HCT116 (cell line): ENCODE measurements at regions not wholly inside any gene's neighbourhood (a gene's known extent, or its start where the extent isn't known, plus 50 kb on each side); places are given as distances from the start of the nearest gene placed in this dataset.

Source experiments
- ATAC-seq: fragments of 200-7000 bp; cut with Tn5 transposase; 2 replicates; pipeline ENCODE4 v1.9.1; 2020; ENCODE audit warnings: mild to moderate bottlenecking, moderate library complexity
- BruUV-seq: library from RNA; stranded (reverse); fragments of 400-500 nt; replicated peaks from 2 replicates; lab custom pipeline; 2021; lab: Mats Ljungman, UMichigan
- CTCF ChIA-PET: fragments of 300-600 bp; sonication (Branson Sonifier 250); formaldehyde crosslinking; loops from one replicate; lab custom pipeline; 2021; ENCODE audit warnings: antibody characterized with exemption; lab: Charles Lee
- POLR2A ChIA-PET: fragments of 300-600, 350-600 bp; sonication (Branson Sonifier 250); formaldehyde crosslinking; loops from one replicate; lab custom pipeline; 2021; ENCODE audit warnings: antibody characterized with exemption; lab: Charles Lee
- RAD21 ChIA-PET, 2 experiments: fragments of 300-600 bp; sonication (Branson Sonifier 250); formaldehyde crosslinking; loops; one replicate each; lab custom pipeline; 2023; ENCODE audit warnings: low total read pairs in 2 of 2; ENCODE audit not compliant: uncharacterized antibody in 2 of 2, unreplicated experiment in 2 of 2, low non-redundant PET in 1 of 2; lab: Charles Lee
- DNase-seq: peaks from one replicate; pipeline ENCODE4 v3.0.0-alpha.2; 2010; ENCODE audit warnings: low read depth, low spot score
- H2AFZ ChIP-seq: fragments of 200-600 bp; shearing (Covaris generic), sonication (generic); 2 replicates; pipeline ENCODE4 v1.6.1; 2017; ENCODE audit warnings: low read depth, mixed run types, mixed read lengths, antibody characterized with exemption, low read length; ENCODE audit not compliant: poor library complexity, severe bottlenecking
- H3K27ac ChIP-seq: 2 replicates; pipeline ENCODE4 v1.5.1; 2012; ENCODE audit warnings: low read depth, low read length
- H3K27me3 ChIP-seq: fragments of 200-600 bp; sonication (generic); 2 replicates; pipeline ENCODE4 v1.6.1; 2016; ENCODE audit warnings: mixed run types, low read length, mixed read lengths; ENCODE audit not compliant: insufficient read depth
- H3K36me3 ChIP-seq, 2 experiments: fragments of 200-500 bp in 1 of 2; fragments of 200-600 bp in 1 of 2; sonication (Bioruptor generic) in 1 of 2; sonication (generic) in 1 of 2; 2 replicates each; pipeline versions ENCODE4 v1.5.1 to v1.6.1; 2014 to 2016; ENCODE audit warnings: low read length in 2 of 2, inconsistent platforms in 1 of 2, mixed read lengths in 1 of 2, mixed run types in 1 of 2; ENCODE audit not compliant: insufficient read depth in 2 of 2, control insufficient read depth in 1 of 2
- H3K4me1 ChIP-seq, 2 experiments: fragments of 200-600 bp in 1 of 2; sonication (generic) in 1 of 2; 2 replicates each; pipeline versions ENCODE4 v1.5.1 to v1.6.1; 2012 to 2017; ENCODE audit warnings: low read length in 2 of 2, inconsistent platforms in 1 of 2, mild to moderate bottlenecking in 1 of 2, mixed read lengths in 1 of 2, mixed run types in 1 of 2, moderate library complexity in 1 of 2; ENCODE audit not compliant: insufficient read depth in 2 of 2, control insufficient read depth in 1 of 2
- H3K4me2 ChIP-seq: fragments of 200-600 bp; sonication (generic); 2 replicates; pipeline ENCODE4 v1.6.1; 2017; ENCODE audit warnings: mixed run types, low read length, mixed read lengths
- H3K4me3 ChIP-seq, 2 experiments: fragments of 200-600 bp in 1 of 2; sonication (generic) in 1 of 2; replicated peaks in 1 of 2; 2 replicates each; pipeline ENCODE4 v1.5.1; 2011 to 2016; ENCODE audit warnings: low read length in 2 of 2, control low read depth in 1 of 2, low read depth in 1 of 2, mild to moderate bottlenecking in 1 of 2, mixed read lengths in 1 of 2, mixed run types in 1 of 2
- H3K79me2 ChIP-seq: fragments of 200-600 bp; sonication (generic); 2 replicates; pipeline ENCODE4 v1.6.1; 2017; ENCODE audit warnings: mild to moderate bottlenecking, mixed run types, low read length, moderate library complexity, mixed read lengths; ENCODE audit not compliant: insufficient read depth
- H3K9ac ChIP-seq: fragments of 200-600 bp; sonication (generic); 2 replicates; pipeline ENCODE4 v1.6.1; 2016; ENCODE audit warnings: low read length, mixed read lengths
- H3K9me2 ChIP-seq: fragments of 200-600 bp; sonication (generic), shearing (Covaris generic); 2 replicates; pipeline ENCODE4 v1.6.1; 2017; ENCODE audit warnings: mixed run types, mild to moderate bottlenecking, moderate library complexity; ENCODE audit not compliant: insufficient read depth
- H3K9me3 ChIP-seq, 2 experiments: fragments of 200-500 bp in 1 of 2; fragments of 200-600 bp in 1 of 2; sonication (Bioruptor generic) in 1 of 2; sonication (generic) in 1 of 2; 2 replicates each; pipeline ENCODE4 v1.6.1; 2014 to 2017; ENCODE audit warnings: low read length in 2 of 2, mixed read lengths in 2 of 2, inconsistent platforms in 1 of 2, low read depth in 1 of 2, mild to moderate bottlenecking in 1 of 2, mixed run types in 1 of 2, moderate library complexity in 1 of 2; ENCODE audit not compliant: control insufficient read depth in 1 of 2, insufficient read depth in 1 of 2
- H4K20me1 ChIP-seq: fragments of 200-600 bp; sonication (generic), shearing (Covaris generic); 2 replicates; pipeline ENCODE4 v1.6.1; 2017; ENCODE audit warnings: mixed run types, mild to moderate bottlenecking, moderate library complexity; ENCODE audit not compliant: insufficient read depth
- ATF3 ChIP-seq: IDR thresholded peaks from 2 replicates; pipeline ENCODE4 v1.6.1; 2012
- CBX3 ChIP-seq: IDR thresholded peaks from 2 replicates; pipeline ENCODE4 v1.6.1; 2012; ENCODE audit warnings: low read depth
- EGR1 ChIP-seq: IDR thresholded peaks from 2 replicates; pipeline ENCODE4 v1.6.1; 2012; ENCODE audit warnings: low read depth
- EZH2 ChIP-seq: fragments of 200-600 bp; sonication (generic); IDR thresholded peaks from 2 replicates; pipeline ENCODE4 v1.6.1; 2017; ENCODE audit warnings: antibody characterized with exemption, mixed run types
- EZH2phosphoT487 ChIP-seq: fragments of 200-600 bp; IDR thresholded peaks from 2 replicates; pipeline ENCODE4 v1.6.1; 2018; ENCODE audit warnings: antibody characterized with exemption, borderline replicate concordance
- FOSL1 ChIP-seq: IDR thresholded peaks from 2 replicates; pipeline ENCODE4 v1.6.1; 2012; ENCODE audit warnings: low read depth
- JUND ChIP-seq: IDR thresholded peaks from 2 replicates; pipeline ENCODE4 v1.6.1; 2012
- POLR2A ChIP-seq: IDR thresholded peaks from 2 replicates; pipeline ENCODE4 v1.7.0; 2011; ENCODE audit warnings: borderline replicate concordance; ENCODE audit not compliant: insufficient read depth, insufficient read length; ENCODE audit errors: extremely low read depth
- POLR2AphosphoS5 ChIP-seq: IDR thresholded peaks from 2 replicates; pipeline ENCODE4 v1.6.1; 2011; ENCODE audit warnings: mild to moderate bottlenecking, low read depth, low read length, moderate library complexity
- RAD21 ChIP-seq: IDR thresholded peaks from 2 replicates; pipeline ENCODE4 v1.6.1; 2012; ENCODE audit warnings: low read depth, mild to moderate bottlenecking
- REST ChIP-seq: IDR thresholded peaks from 2 replicates; pipeline ENCODE4 v1.6.1; 2012; ENCODE audit warnings: low read depth
- SP1 ChIP-seq: IDR thresholded peaks from 2 replicates; pipeline ENCODE4 v1.6.1; 2012; ENCODE audit warnings: low read depth
- SRF ChIP-seq: IDR thresholded peaks from 2 replicates; pipeline ENCODE4 v1.6.1; 2012; ENCODE audit warnings: low read depth
- YY1 ChIP-seq: IDR thresholded peaks from 2 replicates; pipeline ENCODE4 v1.6.1; 2011; ENCODE audit warnings: low read length, low read depth, moderate library complexity, mild to moderate bottlenecking; ENCODE audit not compliant: insufficient replicate concordance; ENCODE audit errors: extremely low read depth
- ZBTB33 ChIP-seq: IDR thresholded peaks from 2 replicates; pipeline ENCODE4 v1.6.1; 2011; ENCODE audit warnings: mild to moderate bottlenecking, low read length, moderate library complexity; ENCODE audit not compliant: insufficient replicate concordance; ENCODE audit errors: extremely low read depth
- ZNF274 ChIP-seq: fragments of 200-500 bp; sonication (Bioruptor generic); IDR thresholded peaks from 2 replicates; pipeline ENCODE4 v1.6.1; 2014; ENCODE audit warnings: mild to moderate bottlenecking, low read depth, low read length, inconsistent platforms
- intact Hi-C: fragments of 100-400 bp; cut with micrococcal nuclease; formaldehyde crosslinking; loops from 2 replicates; pipeline ENCODE4 v1.10.0; 2022

GRCh38 chr13:33483471-33483870, 197.9 kb upstream of the STARD13 start:
- RAD21 ChIA-PET: no interaction called here
- no peaks in the 10 kb centered on the region for H4K20me1 ChIP-seq
- BruUV-seq: no TSS peak
- no peak overlapping the region for H3K9ac ChIP-seq
- no peaks in the 10 kb centered on the region for H3K27me3 ChIP-seq
- TF ChIP-seq SRF: no peak
- TF ChIP-seq CBX3: no peak
- TF ChIP-seq EGR1: no peak
- TF ChIP-seq ATF3: no peak
- no peak for TF ChIP-seq EZH2
- TF ChIP-seq POLR2AphosphoS5: no peak
- TF ChIP-seq ZBTB33: no peak
- no peak for TF ChIP-seq JUND
- TF ChIP-seq FOSL1: no peak
- no peak for TF ChIP-seq SP1
- TF ChIP-seq, all 23 proteins: peak for 0
- no peaks in the 10 kb centered on the region for H3K4me1 ChIP-seq
- CTCF ChIA-PET: no interaction called here
- no peaks in the 10 kb centered on the region for H3K9me2 ChIP-seq
- H3K9me3 ChIP-seq: no peaks in the 10 kb centered on the region; a peak in 1 of 4 replicates
- H2AFZ ChIP-seq: no peak overlapping the region
- ATAC-seq: no peak
- H3K27ac ChIP-seq: no peak overlapping the region
- H3K4me2 ChIP-seq: no peak overlapping the region
- POLR2A ChIA-PET: no interaction called here
- H3K79me2 ChIP-seq: no peaks in the 10 kb centered on the region
- no peaks in the 10 kb centered on the region for H3K36me3 ChIP-seq
- no peak for DNase-seq
- intact Hi-C loops: no loop called here
- H3K4me3 ChIP-seq: no peak overlapping the region

GRCh38 chr13:33485247-33485646, 199.7 kb upstream of the STARD13 start:
- H3K27ac ChIP-seq: no peak overlapping the region
- no peaks in the 10 kb centered on the region for H3K4me1 ChIP-seq
- ATAC-seq: no peak
- no peaks in the 10 kb centered on the region for H4K20me1 ChIP-seq
- no peak overlapping the region for H3K4me3 ChIP-seq
- H3K9me2 ChIP-seq: no peaks in the 10 kb centered on the region
- no peak overlapping the region for H3K4me2 ChIP-seq
- POLR2A ChIA-PET: no interaction called here
- intact Hi-C loops: no loop called here
- H3K9ac ChIP-seq: no peak overlapping the region
- no peaks in the 10 kb centered on the region; a peak in 1 of 4 replicates for H3K9me3 ChIP-seq
- CTCF ChIA-PET: no interaction called here
- no peak for TF ChIP-seq ZNF274
- TF ChIP-seq POLR2A: no peak
- TF ChIP-seq SRF: no peak
- TF ChIP-seq RAD21: no peak
- TF ChIP-seq SP1: no peak
- no peak for TF ChIP-seq REST
- no peak for TF ChIP-seq JUND
- TF ChIP-seq YY1: no peak
- TF ChIP-seq ATF3: no peak
- TF ChIP-seq EZH2phosphoT487: no peak
- H3K36me3 ChIP-seq: no peaks in the 10 kb centered on the region
- RAD21 ChIA-PET: no interaction called here
- no peaks in the 10 kb centered on the region for H3K79me2 ChIP-seq
- no peak for DNase-seq
- no peak overlapping the region for H2AFZ ChIP-seq
- BruUV-seq: no TSS peak
- H3K27me3 ChIP-seq: no peaks in the 10 kb centered on the region
